ENCODE measurements at regions not wholly inside any gene's neighbourhood (a gene's known extent, or its start where the extent isn't known, plus 50 kb on each side); places are given as distances from the start of the nearest gene placed in this dataset.

- no peak for DNase-seq
- Histone ChIP-seq H3K9ac (ENCODE audit: low read depth in 2 of 2, low read length in 2 of 2) (no peak overlapping the region), H3K27me3 (no peaks in the 10 kb centered on the region), H3K9me3 (no peaks in the 10 kb centered on the region), H3K36me3 (no peaks in the 10 kb centered on the region), H3K27ac (no peak overlapping the region), H3K4me3 (no peak overlapping the region), H3K4me1 (no peaks in the 10 kb centered on the region)
- intact Hi-C loops (cut with DNase I): no loop called here
- no peak for TF ChIP-seq CTCF (IDR thresholded peaks at IDR 0.05)
Observed at GRCh38 chr2:56030062-56030461, 106.5 kb upstream of the EFEMP1 start.

- Histone ChIP-seq H3K4me1 (no peaks in the 10 kb centered on the region), H3K4me3 (no peak overlapping the region), H3K27ac (no peak overlapping the region), H3K9me3 (no peaks in the 10 kb centered on the region), H3K36me3 (no peaks in the 10 kb centered on the region), H3K27me3 (no peaks in the 10 kb centered on the region), H3K9ac (ENCODE audit: low read depth in 2 of 2, low read length in 2 of 2) (no peak overlapping the region)
- DNase-seq: no peak
- no peak for TF ChIP-seq CTCF (IDR thresholded peaks at IDR 0.05)
- intact Hi-C loops (cut with DNase I): no loop called here
Observed at GRCh38 chr2:56030901-56031300, 107.3 kb upstream of the EFEMP1 start.

GRCh38 chr2:56034258-56034657 lies 110.7 kb upstream of the EFEMP1 start:
- Histone ChIP-seq H3K4me3 (no peak overlapping the region), H3K27ac (no peak overlapping the region), H3K36me3 (no peaks in the 10 kb centered on the region), H3K4me1 (no peaks in the 10 kb centered on the region), H3K27me3 (no peaks in the 10 kb centered on the region), H3K9ac (ENCODE audit: low read depth in 2 of 2, low read length in 2 of 2) (no peak overlapping the region), H3K9me3 (no peaks in the 10 kb centered on the region)
- intact Hi-C loops (cut with DNase I): no loop called here
- no peak for TF ChIP-seq CTCF (IDR thresholded peaks at IDR 0.05)
- no peak for DNase-seq

- Histone ChIP-seq H3K27ac (no peak overlapping the region), H3K27me3 (no peaks in the 10 kb centered on the region), H3K9me3 (no peaks in the 10 kb centered on the region), H3K36me3 (no peaks in the 10 kb centered on the region), H3K4me1 (no peaks in the 10 kb centered on the region), H3K9ac (ENCODE audit: low read depth in 2 of 2, low read length in 2 of 2) (no peak overlapping the region), H3K4me3 (no peak overlapping the region)
- intact Hi-C loops (cut with DNase I): no loop called here
- DNase-seq: no peak
- no peak for TF ChIP-seq CTCF (IDR thresholded peaks at IDR 0.05)
Observed at GRCh38 chr2:56040189-56040588, 116.6 kb upstream of the EFEMP1 start.

- Histone ChIP-seq H3K27me3 (no peaks in the 10 kb centered on the region), H3K9me3 (no peaks in the 10 kb centered on the region), H3K9ac (ENCODE audit: low read depth in 2 of 2, low read length in 2 of 2) (no peak overlapping the region), H3K36me3 (no peaks in the 10 kb centered on the region), H3K4me1 (no peaks in the 10 kb centered on the region), H3K27ac (no peak overlapping the region), H3K4me3 (no peak overlapping the region)
- DNase-seq: no peak
- intact Hi-C loops (cut with DNase I): no loop called here
- TF ChIP-seq CTCF (IDR thresholded peaks at IDR 0.05): no peak
Observed at GRCh38 chr2:56040834-56041233, 117.3 kb upstream of the EFEMP1 start.

GRCh38 chr2:56047136-56047535 lies 123.6 kb upstream of the EFEMP1 start:
- Histone ChIP-seq H3K27me3 (no peaks in the 10 kb centered on the region), H3K4me1 (no peaks in the 10 kb centered on the region), H3K9me3 (no peaks in the 10 kb centered on the region), H3K4me3 (no peak overlapping the region), H3K36me3 (no peaks in the 10 kb centered on the region), H3K9ac (ENCODE audit: low read depth in 2 of 2, low read length in 2 of 2) (no peak overlapping the region), H3K27ac (no peak overlapping the region)
- intact Hi-C loops (cut with DNase I): no loop called here
- no peak for TF ChIP-seq CTCF (IDR thresholded peaks at IDR 0.05)
- DNase-seq: no peak

All from colonic mucosa (tissue), 4 donors.